HG03280 (cell line): ENCODE measurements at regions not wholly inside any gene's neighbourhood (a gene's known extent, or its start where the extent isn't known, plus 50 kb on each side); places are given as distances from the start of the nearest gene placed in this dataset.

Source experiments
- ATAC-seq: cut with Tn5 transposase; IDR thresholded peaks from one replicate; pipeline ENCODE4 v1.9.1; 2021; ENCODE audit warnings: mild to moderate bottlenecking, moderate library complexity; ENCODE audit not compliant: unreplicated experiment

DNA sequence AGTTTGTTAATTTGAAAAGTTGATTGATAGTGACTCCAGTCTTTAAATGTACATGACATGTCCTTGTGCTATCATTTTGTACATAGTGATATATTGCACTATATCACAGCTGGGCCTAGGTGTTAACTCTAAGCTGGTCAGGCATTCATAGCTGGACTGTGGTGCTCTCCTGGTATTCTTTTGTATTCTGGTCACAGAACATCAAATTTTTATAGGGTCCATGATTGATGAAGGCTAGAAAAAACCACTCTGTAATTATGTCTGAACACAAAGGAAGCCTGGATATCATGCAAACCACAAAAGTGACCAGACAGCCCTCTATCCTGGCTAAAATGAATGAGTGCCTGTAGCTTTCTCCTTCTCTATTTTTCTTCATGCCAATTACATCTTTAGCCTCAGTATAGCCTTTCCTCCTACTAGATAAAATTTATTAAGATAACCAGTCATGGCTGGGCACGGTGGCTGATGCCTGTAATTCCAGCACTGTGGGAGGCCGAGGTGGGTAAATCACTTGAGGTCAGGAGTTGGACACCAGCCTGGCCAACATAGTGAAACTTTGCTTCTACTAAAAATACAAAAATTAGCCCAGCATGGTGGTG, 134.9 kb upstream of the B3GALT2 start:
- ATAC-seq: no peak

DNA sequence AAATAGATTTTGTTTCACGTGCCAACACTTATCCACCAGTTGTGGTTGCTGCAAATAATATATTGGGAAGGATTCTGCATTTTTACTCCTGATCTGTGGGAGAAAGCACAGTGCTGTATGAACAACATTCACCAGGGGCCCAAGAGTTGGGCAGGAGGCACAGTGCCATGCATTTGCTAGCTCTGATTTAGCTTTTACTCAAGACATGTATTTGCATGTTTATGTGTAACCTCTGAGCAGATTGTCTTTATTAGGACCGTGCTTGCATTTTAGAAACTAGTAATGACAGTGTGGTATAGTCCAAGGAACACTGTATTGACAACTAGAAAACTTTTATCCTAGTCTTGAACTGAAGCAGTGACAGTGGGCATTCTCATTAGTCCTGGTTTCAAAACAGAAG, 133.9 kb upstream of the B3GALT2 start:
- no peak for ATAC-seq

DNA sequence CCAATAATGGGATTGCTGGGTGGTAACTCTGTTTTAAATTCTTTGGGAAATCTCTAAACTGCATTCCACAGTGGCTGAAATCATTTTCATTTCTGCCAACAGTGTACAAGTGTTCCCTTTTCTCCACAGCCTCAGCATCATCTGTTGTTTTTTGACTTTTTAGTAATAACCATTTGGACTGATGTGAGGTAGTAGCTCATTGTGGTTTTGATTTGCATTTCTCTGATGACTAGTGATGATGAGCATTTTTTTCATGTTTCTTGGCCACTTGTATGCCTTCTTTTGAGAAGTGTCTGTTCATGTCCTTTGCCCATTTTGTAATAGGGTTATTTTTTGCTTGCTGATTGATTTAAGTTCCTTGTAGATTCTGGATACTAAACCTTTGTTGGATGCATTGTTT, 131.9 kb upstream of the B3GALT2 start:
- no peak for ATAC-seq

- no peak for ATAC-seq
Observed at GRCh38 chr1:193313354-193314140, 127.1 kb upstream of the B3GALT2 start.

DNA sequence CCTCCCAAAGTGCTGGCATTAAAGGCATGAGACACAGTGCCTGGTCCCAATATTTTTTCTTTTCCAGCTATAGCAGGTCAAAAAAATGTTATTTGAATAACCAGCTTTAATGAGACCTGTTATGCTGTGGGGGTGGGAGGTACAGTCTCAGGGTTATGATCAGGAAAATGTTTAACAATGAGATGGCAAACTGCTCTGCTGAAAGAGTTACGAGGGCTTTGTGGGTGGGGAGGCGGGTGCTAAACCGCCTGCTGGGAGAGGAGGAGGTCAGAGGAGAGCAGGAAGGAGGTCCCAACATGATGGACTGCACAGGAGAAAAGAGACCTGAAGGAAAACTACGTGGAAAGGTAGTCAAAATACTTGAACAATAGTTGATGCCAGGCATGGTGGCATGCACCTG, 126.0 kb upstream of the B3GALT2 start:
- ATAC-seq: no peak

DNA sequence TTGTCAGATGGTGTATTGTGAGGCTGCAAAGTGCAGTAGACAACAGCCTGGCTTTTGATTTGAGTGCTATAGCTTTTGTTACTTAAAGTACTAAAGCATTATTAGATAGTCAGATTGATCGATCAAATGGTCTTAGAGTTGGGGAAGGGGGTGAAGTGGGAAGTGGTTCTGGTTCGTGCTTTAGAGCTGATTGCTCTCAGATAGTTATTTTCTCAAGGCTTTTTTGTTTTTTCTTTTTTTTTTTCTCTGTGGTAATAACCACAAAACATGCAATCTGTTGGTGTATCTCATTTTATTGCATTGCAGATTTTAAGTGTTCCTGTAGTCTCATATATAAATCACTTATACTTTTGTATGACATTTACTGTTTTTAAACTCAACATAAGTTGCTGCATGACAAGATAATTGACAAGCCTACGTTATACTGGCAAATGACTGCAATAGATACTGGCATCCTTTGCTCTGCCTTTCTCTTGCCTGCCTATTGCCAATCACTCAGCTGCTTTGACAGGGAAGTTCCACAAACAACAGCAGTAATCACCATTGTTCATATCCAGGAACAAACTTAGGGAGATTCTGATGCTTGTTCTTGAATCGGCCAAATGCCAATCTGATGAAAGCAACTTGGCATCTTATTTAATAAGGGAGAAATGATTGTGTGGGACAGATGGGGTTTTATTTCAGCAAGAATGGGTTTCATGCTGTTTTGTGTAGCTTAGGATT, 125.0 kb upstream of the B3GALT2 start:
- ATAC-seq: no peak

DNA sequence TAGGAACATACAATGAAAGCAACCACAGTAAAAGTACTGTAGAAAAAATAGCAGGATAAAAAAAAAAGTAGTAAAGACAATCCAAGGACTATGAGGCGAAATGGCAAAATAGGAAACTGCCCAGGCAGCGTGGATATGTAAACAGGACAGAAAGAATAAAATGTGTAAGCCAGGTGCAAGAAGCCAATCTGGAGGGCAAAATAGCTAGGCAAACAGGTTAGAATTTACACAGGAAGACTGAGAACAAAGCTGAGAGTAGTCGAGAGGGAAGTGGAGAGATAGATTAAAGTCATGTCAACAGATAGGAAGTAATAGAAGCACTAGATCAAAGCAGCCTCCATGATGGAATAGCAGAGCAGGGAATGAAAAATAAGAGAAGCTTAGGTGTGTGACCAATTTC, 124.2 kb upstream of the B3GALT2 start:
- ATAC-seq: no peak

- no peak for ATAC-seq
Observed at GRCh38 chr1:193309936-193310475, 123.6 kb upstream of the B3GALT2 start.

DNA sequence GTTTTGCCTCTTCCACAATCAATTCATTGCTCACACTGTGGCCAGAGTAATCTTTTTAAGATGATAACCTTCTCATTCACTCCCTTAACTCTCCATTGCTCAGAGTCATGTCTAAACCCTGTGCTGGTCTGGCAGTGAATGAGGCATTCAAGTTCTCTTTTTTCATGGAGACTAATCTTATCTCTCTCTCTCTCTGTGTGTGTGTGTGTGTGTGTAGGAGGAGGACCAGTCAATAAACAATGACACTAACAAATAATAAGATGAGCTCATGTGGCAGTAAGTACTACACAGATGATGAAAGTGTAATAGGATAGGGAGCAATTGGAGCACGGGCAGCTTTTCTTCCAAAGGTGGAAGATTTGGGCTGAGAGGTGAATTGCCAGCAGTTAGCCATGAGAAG, 122.0 kb upstream of the B3GALT2 start:
- no peak for ATAC-seq

- ATAC-seq: no peak
Observed at GRCh38 chr1:193306430-193306829, 120.0 kb upstream of the B3GALT2 start.
